ENCODE measurements at regions not wholly inside any gene's neighbourhood (a gene's known extent, or its start where the extent isn't known, plus 50 kb on each side); places are given as distances from the start of the nearest gene placed in this dataset.

DNA sequence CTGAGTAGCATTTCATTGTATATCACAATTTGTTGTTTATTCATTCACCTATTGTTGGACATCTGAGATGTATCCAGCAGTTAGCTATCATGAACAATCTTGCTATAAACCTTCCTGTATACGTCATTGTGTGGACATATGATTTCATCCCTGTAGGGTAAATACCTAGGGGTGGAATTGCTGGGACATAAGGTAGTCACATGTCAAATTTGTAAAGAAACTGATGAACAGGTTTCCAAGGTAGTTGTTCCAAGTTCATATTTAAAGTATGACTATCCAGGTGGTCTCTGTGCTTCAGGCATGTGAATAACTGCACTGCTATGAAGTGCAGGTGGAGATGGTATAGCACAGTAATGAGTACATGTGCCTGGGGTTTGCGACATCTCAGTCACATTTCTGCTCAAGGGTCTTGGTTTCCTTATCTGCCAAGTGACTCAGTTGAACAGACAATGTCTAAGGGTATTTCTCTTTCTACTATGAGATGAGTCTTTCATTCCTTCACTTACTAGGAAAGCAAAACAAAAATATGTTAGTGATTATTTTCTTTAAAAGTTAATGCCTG lies 229.0 kb upstream of the HES1 start:
- TF ChIP-seq CTCF (IDR thresholded peaks at IDR 0.05) = no peak
- Histone ChIP-seq H3K27me3 (ENCODE audit: control insufficient read depth, insufficient read depth, low read length) (no peaks in the 10 kb centered on the region), H2AFZ (no peak overlapping the region), H3K9me3 (ENCODE audit: control insufficient read depth, low read length) (no peaks in the 10 kb centered on the region), H3K4me3 (ENCODE audit: low read depth, low read length) (no peak overlapping the region), H3K36me3 (ENCODE audit: control insufficient read depth, insufficient read depth, low read length) (no peaks in the 10 kb centered on the region), H3K9ac (no peak overlapping the region), H3K27ac (no peak overlapping the region), H3K4me2 (ENCODE audit: low read length) (no peak overlapping the region), H3K4me1 (peaks cover 21% of the 10 kb centered on the region), H3K79me2 (no peaks in the 10 kb centered on the region)

GRCh38 chr3:193908181-193908744 lies 227.7 kb upstream of the HES1 start:
- H3K9ac ChIP-seq = no peak overlapping the region
- H2AFZ ChIP-seq = no peak overlapping the region
- no peaks in the 10 kb centered on the region for H3K79me2 ChIP-seq
- H3K4me1 ChIP-seq = peaks cover 24% of the 10 kb centered on the region
- no peak overlapping the region for H3K4me2 ChIP-seq (ENCODE audit: low read length)
- no peak for TF ChIP-seq CTCF (IDR thresholded peaks at IDR 0.05)
- H3K27ac ChIP-seq = no peak overlapping the region
- no peaks in the 10 kb centered on the region for H3K36me3 ChIP-seq (ENCODE audit: control insufficient read depth, insufficient read depth, low read length)
- no peaks in the 10 kb centered on the region for H3K27me3 ChIP-seq (ENCODE audit: control insufficient read depth, insufficient read depth, low read length)
- no peaks in the 10 kb centered on the region for H3K9me3 ChIP-seq (ENCODE audit: control insufficient read depth, low read length)
- H3K4me3 ChIP-seq (ENCODE audit: low read depth, low read length) = no peak overlapping the region

- H3K36me3 ChIP-seq (ENCODE audit: control insufficient read depth, insufficient read depth, low read length) = no peaks in the 10 kb centered on the region
- no peak overlapping the region for H3K4me2 ChIP-seq (ENCODE audit: low read length)
- no peaks in the 10 kb centered on the region for H3K27me3 ChIP-seq (ENCODE audit: control insufficient read depth, insufficient read depth, low read length)
- H3K27ac ChIP-seq = no peak overlapping the region
- no peaks in the 10 kb centered on the region for H3K9me3 ChIP-seq (ENCODE audit: control insufficient read depth, low read length)
- H3K4me3 ChIP-seq (ENCODE audit: low read depth, low read length) = no peak overlapping the region
- no peak overlapping the region for H3K9ac ChIP-seq
- TF ChIP-seq CTCF (IDR thresholded peaks at IDR 0.05) = no peak
- no peak overlapping the region for H2AFZ ChIP-seq
- no peaks in the 10 kb centered on the region for H3K79me2 ChIP-seq
- H3K4me1 ChIP-seq = peaks cover 24% of the 10 kb centered on the region
Observed at GRCh38 chr3:193909387-193909786, 226.6 kb upstream of the HES1 start.

GRCh38 chr3:193910310-193910709 lies 225.6 kb upstream of the HES1 start:
- Histone ChIP-seq H3K9ac (no peak overlapping the region), H3K4me2 (ENCODE audit: low read length) (no peak overlapping the region), H3K4me1 (peaks cover 24% of the 10 kb centered on the region), H3K36me3 (ENCODE audit: control insufficient read depth, insufficient read depth, low read length) (no peaks in the 10 kb centered on the region), H3K79me2 (no peaks in the 10 kb centered on the region), H3K4me3 (ENCODE audit: low read depth, low read length) (no peak overlapping the region), H3K27me3 (ENCODE audit: control insufficient read depth, insufficient read depth, low read length) (no peaks in the 10 kb centered on the region), H3K27ac (no peak overlapping the region), H2AFZ (no peak overlapping the region), H3K9me3 (ENCODE audit: control insufficient read depth, low read length) (no peaks in the 10 kb centered on the region)
- no peak for TF ChIP-seq CTCF (IDR thresholded peaks at IDR 0.05)
